IMR-90 (cell line): ENCODE measurements at regions not wholly inside any gene's neighbourhood (a gene's known extent, or its start where the extent isn't known, plus 50 kb on each side); places are given as distances from the start of the nearest gene placed in this dataset.

Experiments used
- CEBPB ChIP-seq: IDR thresholded peaks from 2 replicates; pipeline ENCODE4 v1.6.1; 2012; ENCODE audit warnings: low read depth, low read length, improper control_type of control experiment
- CHD1 ChIP-seq: IDR thresholded peaks from 2 replicates; pipeline ENCODE4 v1.6.1; 2012; ENCODE audit warnings: low read depth, low read length, improper control_type of control experiment
- CTCF ChIP-seq: conservative IDR thresholded peaks from 2 replicates; pipeline ENCODE4 v1.5.1; 2012; ENCODE audit warnings: mild to moderate bottlenecking, low read depth, low read length, improper control_type of control experiment
- MXI1 ChIP-seq: IDR thresholded peaks from 2 replicates; pipeline ENCODE4 v1.6.1; 2012; ENCODE audit warnings: low read depth, mild to moderate bottlenecking, low read length, moderate library complexity, borderline replicate concordance
- POLR2A ChIP-seq: IDR thresholded peaks from 2 replicates; pipeline ENCODE4 v1.6.1; 2012; ENCODE audit warnings: mild to moderate bottlenecking, low read depth, low read length
- RCOR1 ChIP-seq: IDR thresholded peaks from 2 replicates; pipeline ENCODE4 v1.6.1; 2012; ENCODE audit warnings: mild to moderate bottlenecking, low read length, improper control_type of control experiment; ENCODE audit not compliant: insufficient replicate concordance
- USF2 ChIP-seq: fragments of 150-350 bp; IDR thresholded peaks from 2 replicates; pipeline ENCODE4 v1.6.1; 2017; ENCODE audit warnings: mild to moderate bottlenecking, antibody characterized with exemption, low read length, low read depth

GRCh38 chr2:194424683-194425209, 1232.3 kb upstream of the SLC39A10 start:
- TF ChIP-seq POLR2A = no peak
- TF ChIP-seq CTCF = no peak
- TF ChIP-seq CHD1 = no peak
- TF ChIP-seq CEBPB = no peak
- no peak for TF ChIP-seq MXI1
- TF ChIP-seq USF2 = no peak
- TF ChIP-seq RCOR1 = no peak
